CD14-positive monocyte (primary cell): ENCODE measurements at regions not wholly inside any gene's neighbourhood (a gene's known extent, or its start where the extent isn't known, plus 50 kb on each side); places are given as distances from the start of the nearest gene placed in this dataset.
"Not testable (repeated sequence)": the region's sequence is repeated elsewhere in the genome, so short reads cannot be mapped to it uniquely, and the experiment has no call there.

Source experiments
- DNase-seq, 3 donors: peaks; one replicate each; pipeline ENCODE4 v3.0.0-alpha.2; 2011 to 2022
- H2AFZ ChIP-seq: 2 replicates; pipeline ENCODE4 v1.6.0; 2012; ENCODE audit warnings: mild to moderate bottlenecking, low read depth, low read length, inconsistent platforms; ENCODE audit not compliant: insufficient read depth, poor library complexity, severe bottlenecking
- H3K27ac ChIP-seq, 2 donors: 1 replicate in 1 of 2; 2 replicates in 1 of 2; pipeline ENCODE4 v1.5.1; 2012 to 2013; ENCODE audit warnings: low read length in 2 of 2, control low read depth in 1 of 2, inconsistent platforms in 1 of 2, low read depth in 1 of 2, mild to moderate bottlenecking in 1 of 2
- H3K27me3 ChIP-seq, 2 donors: one replicate each; pipeline versions ENCODE4 v1.6.0 to v1.6.1; 2011 to 2013; ENCODE audit warnings: low read length in 2 of 2; ENCODE audit not compliant: control insufficient read depth in 2 of 2, insufficient read depth in 2 of 2
- H3K36me3 ChIP-seq, 2 donors: replicated peaks in 1 of 2; 1 replicate in 1 of 2; 2 replicates in 1 of 2; pipeline versions ENCODE4 v1.5.1 to v1.6.1; 2012 to 2013; ENCODE audit warnings: low read length in 2 of 2, control low read depth in 1 of 2, inconsistent platforms in 1 of 2, mild to moderate bottlenecking in 1 of 2; ENCODE audit not compliant: insufficient read depth in 2 of 2, control insufficient read depth in 1 of 2
- H3K4me1 ChIP-seq, 2 donors: 1 replicate in 1 of 2; 2 replicates in 1 of 2; pipeline versions ENCODE4 v1.5.1 to v1.6.1; 2012 to 2013; ENCODE audit warnings: low read length in 2 of 2, control low read depth in 1 of 2, inconsistent platforms in 1 of 2, mild to moderate bottlenecking in 1 of 2, moderate library complexity in 1 of 2; ENCODE audit not compliant: insufficient read depth in 2 of 2, control insufficient read depth in 1 of 2
- H3K4me2 ChIP-seq: replicated peaks from 2 replicates; pipeline ENCODE3; 2012; ENCODE audit warnings: low read length, moderate library complexity, mild to moderate bottlenecking; ENCODE audit not compliant: poor library complexity, severe bottlenecking; ENCODE audit errors: extremely low read depth
- H3K4me3 ChIP-seq, 3 experiments: fragments of 200-600 bp in 1 of 3; sonication (generic) in 1 of 3; replicated peaks in 1 of 3; 1 replicate in 2 of 3; 2 replicates in 1 of 3; pipeline ENCODE4 v1.5.1; 2011 to 2013; ENCODE audit warnings: low read length in 3 of 3, mild to moderate bottlenecking in 3 of 3, control low read depth in 2 of 3, low read depth in 2 of 3, inconsistent platforms in 1 of 3, moderate library complexity in 1 of 3
- H3K79me2 ChIP-seq: 2 replicates; pipeline ENCODE4 v1.6.0; 2012; ENCODE audit warnings: mild to moderate bottlenecking, control low read depth, inconsistent platforms, low read length, moderate library complexity; ENCODE audit not compliant: insufficient read depth
- H3K9ac ChIP-seq: 2 replicates; pipeline ENCODE4 v1.6.0; 2017; ENCODE audit warnings: low read length, mild to moderate bottlenecking; ENCODE audit not compliant: insufficient read depth, poor library complexity, severe bottlenecking
- H3K9me3 ChIP-seq, 2 donors: replicated peaks in 1 of 2; 1 replicate in 1 of 2; 2 replicates in 1 of 2; pipeline versions ENCODE4 v1.5.1 to v1.6.1; 2012 to 2013; ENCODE audit warnings: low read length in 2 of 2, control low read depth in 1 of 2; ENCODE audit not compliant: control insufficient read depth in 1 of 2, insufficient read depth in 1 of 2
- H4K20me1 ChIP-seq: 2 replicates; pipeline ENCODE4 v1.6.0; 2012; ENCODE audit warnings: mild to moderate bottlenecking, low read length, control low read depth, moderate library complexity; ENCODE audit not compliant: insufficient read depth
- H3K27ac Mint-ChIP-seq, 7 donors: one replicate each; pipeline ENCODE4 v1.8.0; 2020; ENCODE audit warnings: mild to moderate bottlenecking in 7 of 7, mixed read lengths in 7 of 7, moderate library complexity in 6 of 7, inconsistent platforms in 2 of 7
- H3K27me3 Mint-ChIP-seq, 3 donors: one replicate each; pipeline ENCODE4 v1.8.0; 2021 to 2022; ENCODE audit warnings: low read depth in 3 of 3, mild to moderate bottlenecking in 3 of 3, mixed read lengths in 3 of 3, moderate library complexity in 3 of 3, inconsistent platforms in 1 of 3
- H3K36me3 Mint-ChIP-seq, 2 donors: one replicate each; pipeline ENCODE4 v1.8.0; 2020; ENCODE audit warnings: mixed read lengths in 2 of 2, inconsistent platforms in 1 of 2, mild to moderate bottlenecking in 1 of 2
- H3K4me1 Mint-ChIP-seq: one replicate; pipeline ENCODE4 v1.8.0; 2020; ENCODE audit warnings: mild to moderate bottlenecking, mixed read lengths
- H3K4me3 Mint-ChIP-seq, 2 donors: one replicate each; pipeline ENCODE4 v1.8.0; 2020; ENCODE audit warnings: mild to moderate bottlenecking in 2 of 2, mixed read lengths in 2 of 2, moderate library complexity in 1 of 2
- H3K9me3 Mint-ChIP-seq, 7 donors: one replicate each; pipeline ENCODE4 v1.8.0; 2020 to 2022; ENCODE audit warnings: mixed read lengths in 7 of 7, mild to moderate bottlenecking in 6 of 7, moderate library complexity in 6 of 7, inconsistent platforms in 2 of 7
- WGBS: methylation state at CpG from one replicate; pipeline ENCODE4 v1.1.5; 2013; ENCODE audit warnings: missing lambda C conversion rate; ENCODE audit not compliant: insufficient coverage; 5-methylcytosine and 5-hydroxymethylcytosine counted together
- intact Hi-C, 2 donors: fragments of 100-400 bp; cut with micrococcal nuclease; formaldehyde crosslinking; loops; one replicate each; pipeline versions ENCODE4 v1.15.0 to v1.15.1; 2023

- H3K27me3 ChIP-seq, H3K79me2 ChIP-seq, H3K27me3 Mint-ChIP-seq, H2AFZ ChIP-seq, intact Hi-C loops, H3K27ac Mint-ChIP-seq, H3K4me1 ChIP-seq, H3K9ac ChIP-seq, DNase-seq, H3K4me3 Mint-ChIP-seq, H3K36me3 ChIP-seq, H3K27ac ChIP-seq, H3K36me3 Mint-ChIP-seq, H3K4me1 Mint-ChIP-seq, H3K4me2 ChIP-seq, H4K20me1 ChIP-seq, H3K4me3 ChIP-seq: not testable (repeated sequence)
- H3K9me3 ChIP-seq = peaks cover 39 to 67% of the 10 kb centered on the region in 2 donors
- 43% methylated on average over 4 of the region's 6 CpGs for WGBS
- peaks cover 19 to 55% (median 35%) of the 10 kb centered on the region in 7 donors for H3K9me3 Mint-ChIP-seq
Observed at GRCh38 chr21:5222996-5223782, 5298.2 kb upstream of the TPTE start.

- H4K20me1 ChIP-seq, H3K4me3 Mint-ChIP-seq, H3K4me2 ChIP-seq, DNase-seq, H2AFZ ChIP-seq, H3K36me3 ChIP-seq, H3K4me3 ChIP-seq, H3K4me1 ChIP-seq, H3K27me3 ChIP-seq, H3K9ac ChIP-seq, H3K4me1 Mint-ChIP-seq, H3K27me3 Mint-ChIP-seq, H3K79me2 ChIP-seq, H3K27ac Mint-ChIP-seq, H3K36me3 Mint-ChIP-seq, H3K27ac ChIP-seq, intact Hi-C loops: not testable (repeated sequence)
- no CpG with 5 or more reads among the region's 6 CpGs for WGBS
- H3K9me3 Mint-ChIP-seq = peaks cover 18 to 53% (median 35%) of the 10 kb centered on the region in 7 donors
- H3K9me3 ChIP-seq = peaks cover 43 to 72% of the 10 kb centered on the region in 2 donors
Observed at GRCh38 chr21:5224156-5224555, 5297.2 kb upstream of the TPTE start.

- WGBS = no CpG with 5 or more reads among the region's 1 CpG
Observed at GRCh38 chr21:5227252-5227651, 5294.1 kb upstream of the TPTE start.

GRCh38 chr21:5230561-5230960, 5290.8 kb upstream of the TPTE start:
- H3K4me3 ChIP-seq, DNase-seq, H3K27me3 ChIP-seq, H3K36me3 ChIP-seq, H3K4me1 Mint-ChIP-seq, H3K27ac ChIP-seq, H4K20me1 ChIP-seq, H3K36me3 Mint-ChIP-seq, H3K4me2 ChIP-seq, H3K9ac ChIP-seq, H3K79me2 ChIP-seq, H3K4me3 Mint-ChIP-seq, H3K27ac Mint-ChIP-seq, intact Hi-C loops, H3K4me1 ChIP-seq, H2AFZ ChIP-seq, H3K27me3 Mint-ChIP-seq: not testable (repeated sequence)
- H3K9me3 ChIP-seq = peaks cover 37 to 67% of the 10 kb centered on the region in 2 donors
- H3K9me3 Mint-ChIP-seq = peaks cover 16 to 46% (median 40%) of the 10 kb centered on the region in 7 donors
- WGBS = 71% methylated on average over 3 of the region's 4 CpGs

More at GRCh38 chr21:5227252-5227651, 5294.1 kb upstream of the TPTE start:
- H3K36me3 ChIP-seq, H3K79me2 ChIP-seq, H3K4me3 Mint-ChIP-seq, H2AFZ ChIP-seq, H3K4me1 ChIP-seq, DNase-seq, H3K9ac ChIP-seq, H3K4me2 ChIP-seq, H3K4me1 Mint-ChIP-seq, H3K27ac ChIP-seq, intact Hi-C loops, H3K27ac Mint-ChIP-seq, H3K4me3 ChIP-seq, H3K27me3 ChIP-seq, H3K36me3 Mint-ChIP-seq, H3K27me3 Mint-ChIP-seq, H4K20me1 ChIP-seq: not testable (repeated sequence)
- H3K9me3 Mint-ChIP-seq = peaks cover 14 to 50% (median 38%) of the 10 kb centered on the region in 7 donors
- H3K9me3 ChIP-seq = peaks cover 45 to 74% of the 10 kb centered on the region in 2 donors
